ENCODE measurements at regions not wholly inside any gene's neighbourhood (a gene's known extent, or its start where the extent isn't known, plus 50 kb on each side); places are given as distances from the start of the nearest gene placed in this dataset.

GRCh38 chr2:160726046-160726445, 232.4 kb upstream of the RBMS1 start:
- Histone ChIP-seq H4K20me1 (ENCODE audit: insufficient read depth, low read length) (no peaks in the 10 kb centered on the region), H3K79me2 (ENCODE audit: insufficient read depth, low read length) (no peaks in the 10 kb centered on the region), H3K4me2 (ENCODE audit: low read length) (no peak overlapping the region), H3K9me2 (ENCODE audit: low read depth, low read length) (no peaks in the 10 kb centered on the region), H2AFZ (ENCODE audit: low read length) (no peak overlapping the region), H3F3A (ENCODE audit: insufficient read depth, low read length) (no peaks in the 10 kb centered on the region), H3K27me3 (ENCODE audit: insufficient read depth, low read length) (no peaks in the 10 kb centered on the region), H3K9ac (ENCODE audit: low read length) (no peak overlapping the region), H3K9me3 (ENCODE audit: low read length) (no peaks in the 10 kb centered on the region), H3K4me1 (ENCODE audit: insufficient read depth, low read length, severe bottlenecking) (no peaks in the 10 kb centered on the region), H3K4me3 (ENCODE audit: low read depth, low read length, poor library complexity, severe bottlenecking) (no peak overlapping the region), H3K36me3 (ENCODE audit: insufficient read depth, low read length) (no peaks in the 10 kb centered on the region), H3K27ac (ENCODE audit: low read depth, low read length, poor library complexity, severe bottlenecking) (no peak overlapping the region)
- TF ChIP-seq EZH2 (IDR thresholded peaks at IDR 0.05; ENCODE audit: borderline replicate concordance, low read length) (no peak), CTCF (IDR thresholded peaks at IDR 0.05; ENCODE audit: low read length) (no peak)

- H3K4me3 ChIP-seq (ENCODE audit: low read depth, low read length, poor library complexity, severe bottlenecking), result no peak overlapping the region
- H2AFZ ChIP-seq (ENCODE audit: low read length), result no peak overlapping the region
- no peaks in the 10 kb centered on the region for H3K9me3 ChIP-seq (ENCODE audit: low read length)
- H3K9ac ChIP-seq (ENCODE audit: low read length), result no peak overlapping the region
- H3K4me1 ChIP-seq (ENCODE audit: insufficient read depth, low read length, severe bottlenecking), result no peaks in the 10 kb centered on the region
- no peaks in the 10 kb centered on the region for H3K79me2 ChIP-seq (ENCODE audit: insufficient read depth, low read length)
- H3F3A ChIP-seq (ENCODE audit: insufficient read depth, low read length), result no peaks in the 10 kb centered on the region
- no peaks in the 10 kb centered on the region for H3K27me3 ChIP-seq (ENCODE audit: insufficient read depth, low read length)
- H4K20me1 ChIP-seq (ENCODE audit: insufficient read depth, low read length), result no peaks in the 10 kb centered on the region
- no peaks in the 10 kb centered on the region for H3K9me2 ChIP-seq (ENCODE audit: low read depth, low read length)
- no peak for TF ChIP-seq CTCF (IDR thresholded peaks at IDR 0.05; ENCODE audit: low read length)
- TF ChIP-seq EZH2 (IDR thresholded peaks at IDR 0.05; ENCODE audit: borderline replicate concordance, low read length), result no peak
- no peaks in the 10 kb centered on the region for H3K36me3 ChIP-seq (ENCODE audit: insufficient read depth, low read length)
- H3K27ac ChIP-seq (ENCODE audit: low read depth, low read length, poor library complexity, severe bottlenecking), result no peak overlapping the region
- H3K4me2 ChIP-seq (ENCODE audit: low read length), result no peak overlapping the region
These were observed 236.8 kb upstream of the RBMS1 start for GRCh38 chr2:160730296-160730995.

GRCh38 chr2:160731415-160731814, 237.8 kb upstream of the RBMS1 start:
- TF ChIP-seq EZH2 (IDR thresholded peaks at IDR 0.05; ENCODE audit: borderline replicate concordance, low read length), result no peak
- no peak for TF ChIP-seq CTCF (IDR thresholded peaks at IDR 0.05; ENCODE audit: low read length)
- H3K27ac ChIP-seq (ENCODE audit: low read depth, low read length, poor library complexity, severe bottlenecking), result no peak overlapping the region

More at GRCh38 chr2:160731415-160731814, 237.8 kb upstream of the RBMS1 start:
- Histone ChIP-seq H3K79me2 (ENCODE audit: insufficient read depth, low read length) (no peaks in the 10 kb centered on the region), H3K4me1 (ENCODE audit: insufficient read depth, low read length, severe bottlenecking) (no peaks in the 10 kb centered on the region), H3K9me2 (ENCODE audit: low read depth, low read length) (no peaks in the 10 kb centered on the region), H3K9me3 (ENCODE audit: low read length) (no peaks in the 10 kb centered on the region), H4K20me1 (ENCODE audit: insufficient read depth, low read length) (no peaks in the 10 kb centered on the region), H3K36me3 (ENCODE audit: insufficient read depth, low read length) (no peaks in the 10 kb centered on the region), H2AFZ (ENCODE audit: low read length) (no peak overlapping the region), H3F3A (ENCODE audit: insufficient read depth, low read length) (no peaks in the 10 kb centered on the region), H3K4me3 (ENCODE audit: low read depth, low read length, poor library complexity, severe bottlenecking) (no peak overlapping the region), H3K9ac (ENCODE audit: low read length) (no peak overlapping the region), H3K4me2 (ENCODE audit: low read length) (no peak overlapping the region), H3K27me3 (ENCODE audit: insufficient read depth, low read length) (no peaks in the 10 kb centered on the region)
